Activated CD4-positive, alpha-beta T cell treated with anti-CD3 and anti-CD28 coated beads for 4 hours (primary cell): ENCODE measurements at regions not wholly inside any gene's neighbourhood (a gene's known extent, or its start where the extent isn't known, plus 50 kb on each side); places are given as distances from the start of the nearest gene placed in this dataset.
"Not testable (repeated sequence)": the region's sequence is repeated elsewhere in the genome, so short reads cannot be mapped to it uniquely, and the experiment has no call there.

Source experiments
- DNase-seq, 2 donors: peaks; one replicate each; pipeline ENCODE4 v3.0.0-alpha.2; 2020

DNA sequence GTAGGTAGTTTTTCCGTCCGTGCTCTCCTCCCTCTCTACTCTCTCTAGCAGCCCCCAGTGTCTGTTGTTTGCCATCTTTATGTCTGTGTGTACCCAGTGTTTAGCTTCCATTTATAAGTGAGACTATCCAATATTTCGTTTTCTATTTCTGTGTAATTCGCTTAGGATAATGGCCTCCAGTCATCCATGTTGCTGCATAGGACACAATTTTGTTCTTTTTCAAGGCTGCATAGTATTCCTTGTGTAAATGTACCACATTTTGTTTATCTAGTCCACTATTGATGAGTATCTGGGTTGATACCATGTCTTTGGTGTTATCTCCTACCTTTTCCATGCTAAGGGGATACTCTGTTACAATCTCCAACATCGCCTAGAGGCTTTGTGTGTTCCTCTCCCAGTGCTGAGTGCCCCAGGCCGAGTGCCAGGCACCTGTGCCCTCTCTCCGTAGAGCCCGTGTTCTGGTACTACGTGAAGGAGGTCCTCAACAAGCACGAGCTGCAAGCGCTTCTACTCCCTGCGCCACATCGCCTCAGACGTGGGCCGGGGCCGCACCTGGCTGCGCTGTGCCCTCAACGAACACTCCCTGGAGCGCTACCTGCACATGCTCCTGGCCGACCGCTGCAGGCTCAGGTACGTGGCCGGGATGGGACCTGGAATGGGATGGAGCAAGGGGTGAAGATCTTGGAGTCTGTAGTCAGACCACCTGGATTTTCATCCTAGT lies 51.0 kb downstream of the NPIPB11 start:
- not testable (repeated sequence) for DNase-seq

DNA sequence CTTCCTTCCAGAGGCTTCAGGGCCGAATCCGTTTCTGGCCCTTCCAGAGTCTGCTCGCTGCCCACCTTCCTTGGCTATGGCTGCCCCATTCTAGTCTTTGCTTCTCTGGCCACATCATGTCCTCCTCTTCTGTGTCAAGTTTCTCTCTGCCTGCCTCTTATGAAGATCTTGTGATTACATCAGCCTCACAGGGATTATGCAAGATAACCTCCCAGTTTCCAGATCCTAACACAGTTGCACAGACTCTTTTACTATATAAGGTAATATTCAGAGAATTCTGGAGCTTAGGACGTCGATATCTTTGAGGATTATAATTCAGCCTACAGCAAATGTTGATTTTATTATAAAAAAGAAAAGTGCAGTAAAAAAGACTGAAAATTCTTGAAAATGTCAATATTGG lies 52.1 kb downstream of the NPIPB11 start:
- not testable (repeated sequence) for DNase-seq

DNA sequence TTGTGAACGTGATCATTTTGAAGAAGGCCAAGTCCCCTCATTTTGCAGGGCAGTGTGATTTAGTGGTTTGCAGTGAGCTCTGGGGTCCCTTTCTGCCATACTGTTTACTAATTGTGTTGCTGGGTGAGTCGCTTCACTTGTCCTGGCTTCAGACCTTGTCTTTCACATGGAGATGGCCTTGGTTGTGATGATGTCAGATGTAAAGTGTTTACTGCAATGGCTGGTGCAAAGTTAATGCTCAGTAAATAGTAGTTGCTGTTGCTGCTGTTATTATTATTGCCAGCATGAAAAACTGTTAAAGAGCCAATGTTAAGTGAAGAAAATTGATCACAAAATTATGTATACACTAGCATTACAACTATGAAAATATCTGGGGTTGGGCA lies 53.9 kb downstream of the NPIPB11 start:
- DNase-seq: not testable (repeated sequence)

DNA sequence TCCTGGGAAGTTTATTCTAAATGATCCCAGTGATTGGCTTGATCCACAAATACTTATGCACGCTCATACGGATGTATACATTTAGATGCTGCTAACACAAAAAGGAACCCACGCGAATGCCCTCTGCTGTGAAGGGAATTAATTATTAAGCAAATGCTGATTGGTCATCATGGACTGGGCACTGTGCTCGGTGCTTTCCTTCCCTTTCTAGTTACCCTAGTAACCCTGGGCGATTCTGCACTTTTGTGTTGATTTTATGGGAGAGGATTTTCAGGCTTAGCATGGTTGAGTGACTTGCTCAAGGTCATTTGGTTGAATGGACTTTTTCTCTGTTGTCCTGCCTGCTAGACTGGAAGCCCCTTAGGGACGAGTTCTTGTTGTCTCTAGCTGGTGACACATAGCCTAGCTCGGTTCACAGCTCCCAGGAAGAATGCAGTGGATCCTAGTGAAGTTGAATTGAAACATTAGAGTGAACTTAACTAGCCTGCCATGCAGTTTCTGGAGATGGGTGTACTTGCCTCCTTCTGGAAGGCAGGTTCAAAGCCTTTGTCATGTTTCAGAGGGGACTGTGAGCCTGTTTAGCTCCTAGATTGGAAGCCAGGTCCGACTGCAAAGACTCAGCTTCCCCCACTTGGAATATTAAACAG lies 54.4 kb downstream of the NPIPB11 start:
- not testable (repeated sequence) for DNase-seq

DNA sequence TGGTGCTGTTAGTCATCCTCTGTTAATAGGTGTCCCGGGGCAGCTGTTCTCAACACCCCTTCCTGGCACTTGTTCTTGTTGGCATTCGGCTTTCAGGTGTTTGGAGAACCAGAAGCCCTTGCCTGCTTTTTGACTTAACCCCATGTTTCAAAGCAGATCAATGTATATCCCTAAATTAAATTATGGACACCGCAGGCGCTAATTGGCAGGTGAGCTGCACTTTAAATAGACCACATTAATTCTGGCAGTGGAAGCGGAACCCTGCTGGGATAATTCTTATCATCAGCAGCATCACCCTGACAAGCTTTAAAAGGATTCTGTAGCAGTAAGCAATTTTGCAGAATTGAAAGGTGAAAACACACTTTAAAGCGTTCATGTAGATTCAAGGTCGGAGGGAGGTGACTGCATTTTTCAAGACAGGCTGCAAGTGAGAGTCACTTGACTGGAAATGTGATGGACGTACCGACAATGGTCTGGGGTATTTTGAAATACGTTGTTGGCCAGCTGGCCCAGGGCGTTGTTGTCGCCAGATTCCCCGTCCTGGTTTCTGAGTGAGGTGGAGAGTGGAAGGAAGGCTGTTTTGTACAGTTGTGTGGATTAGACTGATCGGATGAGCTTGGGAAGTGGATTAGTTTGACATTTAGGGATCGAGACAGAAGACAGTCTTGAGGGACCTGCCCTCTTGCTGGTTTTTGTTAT lies 55.1 kb downstream of the NPIPB11 start:
- DNase-seq: not testable (repeated sequence)

DNA sequence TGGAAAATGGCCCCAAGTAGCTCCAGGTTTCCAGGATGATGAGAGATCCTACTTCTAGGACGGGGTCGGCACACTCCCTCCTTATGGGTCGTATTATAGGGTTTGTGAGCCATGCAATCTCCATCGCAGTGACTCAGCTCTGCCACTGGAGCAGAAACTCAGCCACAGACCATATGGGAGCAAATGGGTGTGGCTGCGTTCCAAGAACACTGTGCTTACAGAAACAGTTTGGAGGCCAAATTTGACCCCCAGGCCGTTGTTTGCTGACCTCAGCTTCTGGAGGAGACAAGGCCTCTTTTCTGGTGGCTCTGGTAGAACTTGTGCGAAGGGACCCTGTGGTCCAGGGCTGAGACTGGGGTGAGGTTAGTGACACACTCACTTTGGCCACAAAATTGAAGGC lies 56.5 kb downstream of the NPIPB11 start:
- not testable (repeated sequence) for DNase-seq

DNA sequence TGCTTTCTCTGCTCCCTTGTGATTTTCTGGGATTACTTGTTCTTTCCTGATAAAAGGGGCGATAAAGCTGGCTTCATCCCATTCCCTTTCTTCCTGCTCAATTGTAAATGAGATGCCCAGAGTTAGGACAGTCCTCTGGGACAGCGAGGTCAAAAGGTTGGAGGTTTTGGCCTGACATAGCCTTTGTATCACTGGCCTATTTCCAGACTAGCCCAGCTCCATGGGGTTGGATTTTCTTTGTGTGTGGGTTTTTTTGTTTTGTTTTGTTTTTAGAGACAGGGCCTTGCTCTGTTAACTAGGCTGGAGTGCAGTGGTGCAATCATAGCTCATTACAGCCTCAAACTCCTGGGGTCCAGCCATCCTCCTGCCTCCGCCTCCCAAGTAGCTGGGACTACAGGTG lies 57.8 kb downstream of the NPIPB11 start:
- DNase-seq: not testable (repeated sequence)

DNA sequence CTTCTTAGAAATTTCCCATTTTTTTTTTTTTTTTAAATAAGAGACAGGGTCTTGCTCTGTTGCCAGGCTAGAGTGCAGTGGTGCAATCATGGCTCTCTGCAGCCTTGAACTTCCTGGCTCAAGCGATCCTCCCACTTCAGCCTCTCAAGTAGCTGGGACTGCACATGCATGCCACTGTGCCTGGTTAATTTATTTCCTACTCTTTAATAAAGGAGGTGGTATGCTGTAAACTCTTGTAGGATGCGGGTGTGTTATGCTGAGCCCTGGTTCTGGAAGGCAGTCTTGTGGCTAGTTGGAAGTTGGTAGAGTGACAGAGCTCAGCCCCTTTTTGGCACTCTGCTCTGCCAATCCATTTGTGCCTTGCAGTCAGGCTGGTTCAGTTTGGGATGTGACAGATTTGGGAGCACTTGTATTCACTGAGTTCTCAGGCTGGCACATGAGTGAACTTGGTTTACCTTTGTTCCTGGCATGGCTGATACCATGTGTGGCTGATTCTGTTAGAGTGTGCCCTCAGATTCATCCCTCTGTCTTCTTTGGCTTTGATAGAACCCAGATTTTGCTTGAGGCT lies 58.3 kb downstream of the NPIPB11 start:
- not testable (repeated sequence) for DNase-seq

DNA sequence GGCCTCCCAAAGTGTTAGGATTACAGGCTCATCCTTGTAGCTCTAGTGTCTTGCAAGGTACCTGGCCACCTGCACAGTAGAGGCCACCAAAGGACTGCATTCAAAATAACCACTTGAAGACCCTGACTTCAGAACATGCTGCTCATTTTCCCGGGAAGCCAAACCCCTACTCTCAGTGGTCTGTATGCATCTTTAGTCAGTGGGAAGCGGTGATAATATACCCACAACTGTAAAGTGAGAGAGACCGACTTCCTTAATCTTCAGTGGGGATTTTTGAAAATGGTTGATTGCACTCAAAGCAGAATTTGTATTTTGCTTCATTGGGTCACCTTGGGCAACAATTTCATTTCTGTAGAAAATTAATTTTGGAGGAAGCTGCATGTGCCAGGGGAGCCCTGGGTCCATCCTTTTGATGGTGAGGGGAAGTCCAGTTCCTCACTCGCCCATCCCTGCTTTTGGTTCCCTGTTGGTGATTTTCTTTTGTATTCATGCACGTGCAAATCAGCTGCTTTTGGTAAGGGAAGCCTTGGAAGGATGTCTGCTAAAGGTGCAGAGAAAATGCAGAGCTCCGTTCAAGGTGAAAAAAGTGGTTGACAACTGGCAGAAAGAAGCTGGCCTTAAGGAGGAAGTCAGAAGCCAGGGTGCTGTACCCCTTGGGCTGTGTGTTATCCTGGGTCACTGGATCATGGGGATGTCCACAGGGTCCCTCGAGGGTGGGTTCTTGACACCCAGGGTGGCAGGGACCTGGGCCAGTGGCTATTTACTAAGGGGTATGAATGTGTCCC lies 59.5 kb downstream of the NPIPB11 start:
- DNase-seq: not testable (repeated sequence)

DNA sequence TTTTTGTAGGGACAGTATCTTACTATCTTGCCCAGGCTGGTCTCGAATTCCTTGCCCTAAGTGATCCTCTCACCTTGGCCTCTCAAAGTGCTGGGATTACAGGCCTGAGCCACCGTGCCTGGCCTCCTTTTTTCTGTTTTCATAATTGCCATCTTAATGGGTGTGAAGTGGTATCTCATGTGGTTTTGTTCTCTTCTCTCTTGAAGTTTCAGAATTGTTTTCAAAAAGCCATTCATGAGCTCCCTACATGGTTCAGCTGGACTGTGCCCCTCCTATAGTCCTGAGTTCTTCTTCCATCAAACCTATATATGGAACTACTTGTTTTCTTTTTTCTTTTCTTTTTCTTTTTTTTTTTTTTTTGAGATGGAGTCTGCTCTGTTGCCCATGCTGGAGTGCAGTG lies 60.3 kb downstream of the NPIPB11 start:
- DNase-seq: not testable (repeated sequence)

DNA sequence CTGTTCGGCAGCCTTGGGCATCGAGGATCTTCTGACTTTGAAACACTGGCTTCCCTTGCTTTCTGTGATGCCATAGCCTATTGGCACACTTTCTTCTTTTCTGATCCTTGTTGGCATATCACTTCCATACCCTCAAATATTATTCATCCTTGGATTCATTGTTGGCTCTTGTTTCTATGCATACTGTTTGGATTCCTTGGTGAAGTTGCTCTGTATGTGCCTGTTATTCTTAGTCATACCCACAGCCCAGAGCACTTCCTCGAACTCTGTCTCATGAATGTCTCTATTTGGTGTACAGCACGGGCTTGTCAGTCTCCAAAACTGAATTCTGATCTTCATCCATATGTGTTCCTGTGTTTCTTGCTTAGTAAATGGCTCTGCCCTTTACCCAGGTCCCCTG lies 63.6 kb downstream of the NPIPB11 start:
- DNase-seq: not testable (repeated sequence)

DNA sequence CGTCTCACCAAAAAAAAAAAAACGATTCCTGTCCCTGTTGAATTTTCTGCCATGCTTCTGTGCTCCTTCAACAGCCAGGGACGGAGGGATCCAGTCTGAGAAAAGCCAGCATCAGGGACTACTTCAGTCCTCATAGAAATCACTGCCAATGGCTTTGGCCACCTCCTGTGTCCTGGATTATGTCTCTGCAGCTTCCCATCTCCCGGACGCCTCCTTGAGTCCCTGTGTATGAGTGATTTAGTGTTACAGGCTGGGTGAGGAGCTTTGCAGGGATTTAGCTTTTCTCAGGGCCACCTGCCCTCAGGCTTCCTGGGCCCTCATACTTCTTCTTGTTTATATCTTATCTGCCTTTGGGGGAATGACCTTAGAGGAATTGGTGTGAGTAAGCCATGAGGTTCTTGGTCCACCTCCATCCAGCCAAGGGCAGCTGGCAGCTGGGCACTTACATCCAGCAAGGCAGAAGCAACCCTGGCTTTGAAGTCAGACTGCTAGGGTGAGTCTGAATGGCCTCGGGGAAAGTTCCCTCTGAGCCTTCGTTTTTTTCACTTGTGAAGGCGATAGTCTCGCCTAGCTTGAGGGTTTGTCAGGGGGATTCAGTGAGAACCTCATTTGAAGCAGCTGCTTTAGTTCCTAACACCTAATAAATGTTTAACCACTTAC lies 65.6 kb downstream of the NPIPB11 start:
- DNase-seq: not testable (repeated sequence)

DNA sequence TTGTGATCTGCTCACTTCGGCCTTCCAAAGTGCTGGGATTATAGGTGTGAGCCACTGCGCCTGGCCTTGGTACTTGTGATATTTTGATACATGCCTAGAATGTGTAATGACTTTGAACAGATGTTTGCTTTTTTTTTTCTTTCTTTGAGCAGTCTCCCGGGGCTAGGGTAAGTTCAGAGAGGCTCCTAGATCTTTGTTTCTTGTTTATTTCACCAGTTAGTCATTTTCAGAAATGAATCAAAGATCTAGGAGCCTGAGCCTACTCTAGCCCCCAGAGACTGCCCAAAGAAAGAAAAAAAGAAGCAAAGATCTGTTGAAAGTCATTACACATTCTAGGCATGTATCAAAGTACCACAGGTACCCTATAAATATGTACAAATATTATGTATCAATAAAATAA lies 66.3 kb downstream of the NPIPB11 start:
- DNase-seq: not testable (repeated sequence)

DNA sequence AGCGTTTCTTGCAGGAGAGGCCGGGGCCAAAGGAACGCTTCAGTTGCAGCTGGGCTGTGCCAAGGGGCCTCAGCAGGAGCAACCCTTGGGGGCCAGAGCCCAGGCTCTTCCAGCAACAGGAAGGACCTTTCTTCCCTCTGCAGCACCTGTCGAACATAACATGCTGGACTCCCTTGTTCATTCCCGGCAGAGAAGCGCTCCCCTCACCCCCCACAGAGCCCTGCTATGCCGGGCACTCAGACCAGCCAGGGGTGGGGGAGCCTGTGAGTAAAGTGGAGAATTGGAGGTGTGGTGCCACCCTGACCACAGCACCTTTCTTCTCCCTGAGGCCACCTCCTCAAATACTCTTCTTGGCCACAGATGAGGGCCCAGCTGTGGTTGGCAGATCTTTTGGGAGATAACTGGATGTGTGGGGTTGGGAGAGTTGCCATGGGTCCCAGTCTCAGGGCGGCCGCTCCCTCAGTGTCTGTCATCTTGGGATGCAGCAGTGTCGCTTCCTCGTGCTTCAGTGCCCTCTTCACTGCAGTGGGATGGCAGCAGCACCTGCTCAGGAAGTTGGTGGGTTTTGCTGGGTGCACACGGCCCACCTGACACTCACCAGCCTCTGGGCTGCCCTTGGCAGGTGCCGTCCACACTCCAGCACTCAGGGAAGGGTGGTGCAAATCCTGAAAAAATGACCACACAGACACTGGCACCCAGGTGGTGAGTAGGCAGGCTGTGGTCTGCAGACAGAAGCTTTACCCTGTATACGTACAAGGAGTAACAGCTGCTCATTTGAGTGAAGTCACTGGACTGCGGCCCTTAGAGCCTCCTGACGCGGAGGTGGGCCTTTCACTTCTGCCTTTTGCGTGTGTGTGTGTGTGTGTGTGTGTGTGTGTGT lies 67.5 kb downstream of the NPIPB11 start:
- not testable (repeated sequence) for DNase-seq

DNA sequence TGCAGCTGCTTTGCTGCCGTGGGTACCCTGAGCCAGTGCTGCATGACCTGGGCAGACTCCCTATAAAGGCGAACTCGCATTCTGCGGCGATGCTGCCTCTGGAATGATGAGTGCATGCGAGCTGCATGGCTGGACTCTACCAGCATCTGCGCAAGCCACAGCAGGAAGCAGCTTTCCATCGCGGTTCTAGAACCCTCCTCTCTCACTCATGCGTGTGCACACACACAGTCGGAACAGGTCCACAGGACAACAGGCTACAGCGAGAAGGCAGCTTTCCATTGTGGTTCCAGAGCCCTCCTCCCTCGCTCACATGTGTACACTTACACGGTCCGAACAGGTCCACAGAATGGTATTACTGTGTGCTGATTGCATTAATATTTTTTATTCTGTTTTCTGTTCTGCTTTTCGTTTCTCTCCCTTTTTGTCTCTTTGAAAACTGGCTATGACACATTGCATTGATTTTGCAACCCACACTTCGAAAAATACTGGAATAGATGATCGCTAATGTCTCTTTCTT lies 69.1 kb downstream of the NPIPB11 start:
- DNase-seq: not testable (repeated sequence)

DNA sequence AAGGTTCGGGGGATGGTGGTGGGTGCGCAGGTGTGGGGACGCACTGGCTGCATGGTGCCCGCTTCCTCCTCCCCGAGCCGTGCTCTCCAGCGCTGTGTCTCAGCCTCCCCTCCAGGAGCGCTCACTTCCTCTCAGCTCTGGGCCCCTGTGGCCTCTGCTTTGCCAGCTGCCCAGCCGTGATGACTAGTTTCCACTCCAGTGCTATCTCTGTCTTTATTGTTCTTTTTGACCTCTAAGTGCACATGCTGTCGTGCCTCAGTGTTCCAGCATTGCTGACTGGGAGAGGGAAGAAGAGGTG lies 71.0 kb downstream of the NPIPB11 start:
- not testable (repeated sequence) for DNase-seq

DNA sequence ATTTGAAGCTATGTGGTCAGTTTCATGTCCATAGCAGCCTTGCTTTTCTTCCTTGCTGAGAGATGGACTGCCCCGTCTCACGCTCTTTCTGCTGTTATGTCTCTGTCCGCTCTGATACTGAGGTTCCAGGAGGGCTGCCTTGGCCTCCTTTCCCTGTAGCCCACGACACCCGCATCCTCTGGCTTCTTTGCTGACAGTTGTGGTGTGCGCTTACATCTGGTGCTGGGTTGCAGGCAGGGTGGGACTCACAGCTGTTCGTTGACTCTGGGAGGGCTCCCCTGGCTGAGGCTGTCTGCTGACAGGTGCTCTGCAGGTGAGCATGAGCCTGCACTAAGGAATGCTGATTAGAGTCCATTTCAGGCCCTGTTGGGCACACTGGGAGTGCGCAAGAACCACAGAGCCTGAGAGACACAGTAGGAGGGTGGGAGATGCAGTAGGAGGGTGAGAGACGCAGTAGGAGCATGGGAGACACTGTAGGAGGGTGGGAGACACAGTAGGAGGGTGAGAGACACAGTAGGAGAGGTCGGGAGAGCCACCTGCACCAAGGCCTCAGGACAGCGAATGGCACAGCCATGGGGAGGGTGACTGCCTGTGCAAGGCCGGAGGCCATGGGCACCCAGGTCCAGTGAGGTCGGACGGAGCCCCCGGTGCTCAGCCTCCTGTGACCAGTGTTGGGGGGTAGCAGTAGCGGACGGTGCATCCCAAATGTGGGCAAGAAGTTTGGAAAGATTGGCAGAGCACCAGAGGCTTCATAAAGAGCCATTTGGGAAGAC lies 71.5 kb downstream of the NPIPB11 start:
- DNase-seq: not testable (repeated sequence)

DNA sequence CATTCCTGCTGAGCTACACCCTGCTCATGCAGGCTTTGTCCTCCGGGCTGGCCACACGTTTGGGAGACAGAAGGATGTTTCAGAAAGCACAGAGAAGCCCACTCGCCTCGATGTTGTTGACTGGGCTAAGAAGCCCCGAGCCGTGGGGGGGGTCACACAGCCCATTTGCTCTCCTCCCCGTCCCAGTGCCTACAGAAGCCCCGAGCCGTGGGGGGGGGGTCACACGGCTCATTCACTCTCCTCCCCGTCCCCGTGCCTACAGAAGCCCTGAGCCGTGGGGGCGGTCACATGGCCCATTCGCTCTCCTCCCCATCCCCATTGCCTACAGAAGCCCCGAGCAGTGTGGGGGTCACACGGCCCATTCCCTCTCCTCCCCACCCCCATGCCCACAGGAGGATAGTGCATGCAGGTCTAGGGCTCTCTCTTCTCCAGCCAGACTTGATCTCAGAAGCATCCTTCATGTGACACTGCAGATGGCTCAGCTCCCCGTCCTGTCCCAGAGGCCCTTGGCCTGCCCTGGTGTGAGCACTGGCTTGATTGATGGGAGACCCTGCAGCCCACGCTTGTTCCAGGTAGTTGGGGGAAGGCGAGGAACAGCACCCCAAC lies 72.9 kb downstream of the NPIPB11 start:
- not testable (repeated sequence) for DNase-seq

DNA sequence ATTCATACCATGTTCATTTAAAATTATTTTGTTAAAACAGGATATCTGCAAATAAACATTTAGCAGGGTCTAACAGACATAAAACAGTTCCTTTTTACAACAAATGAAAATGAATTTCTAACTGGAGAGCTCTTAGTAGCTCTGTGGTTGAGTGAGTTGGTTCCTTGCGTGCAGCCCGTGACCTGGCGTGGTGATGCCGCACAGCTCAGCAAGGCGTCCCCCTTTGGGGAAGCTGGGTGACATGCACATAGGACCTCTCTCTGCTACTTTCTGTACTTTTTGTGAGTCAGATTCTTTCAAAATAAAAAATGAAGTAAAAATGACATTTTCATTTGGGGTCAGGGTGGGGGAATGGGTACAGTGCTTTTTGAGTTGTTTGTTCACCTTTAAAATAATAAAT lies 75.9 kb downstream of the NPIPB11 start:
- not testable (repeated sequence) for DNase-seq

DNA sequence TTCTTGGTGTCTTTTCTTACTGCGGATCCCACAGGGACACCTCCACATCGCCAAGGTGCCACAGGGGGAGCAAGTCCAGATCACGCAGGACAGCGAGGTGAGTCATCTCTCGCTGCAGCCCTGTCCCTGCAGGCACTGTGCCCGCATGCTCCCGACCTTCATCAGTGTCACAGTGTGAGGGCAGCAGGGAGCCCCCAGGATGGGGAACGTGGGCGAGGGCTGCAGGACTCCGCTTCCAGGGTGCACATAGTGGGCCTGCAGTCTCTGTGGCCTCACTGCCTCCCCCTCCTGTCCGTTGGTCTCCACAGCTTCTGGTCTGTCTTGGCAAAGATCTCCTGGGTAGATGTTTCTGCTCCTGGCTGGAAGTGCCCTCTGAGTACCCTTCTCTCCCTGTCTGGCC lies 78.0 kb downstream of the NPIPB11 start:
- DNase-seq: not testable (repeated sequence)
